ENCODE measurements at regions not wholly inside any gene's neighbourhood (a gene's known extent, or its start where the extent isn't known, plus 50 kb on each side); places are given as distances from the start of the nearest gene placed in this dataset.

DNA sequence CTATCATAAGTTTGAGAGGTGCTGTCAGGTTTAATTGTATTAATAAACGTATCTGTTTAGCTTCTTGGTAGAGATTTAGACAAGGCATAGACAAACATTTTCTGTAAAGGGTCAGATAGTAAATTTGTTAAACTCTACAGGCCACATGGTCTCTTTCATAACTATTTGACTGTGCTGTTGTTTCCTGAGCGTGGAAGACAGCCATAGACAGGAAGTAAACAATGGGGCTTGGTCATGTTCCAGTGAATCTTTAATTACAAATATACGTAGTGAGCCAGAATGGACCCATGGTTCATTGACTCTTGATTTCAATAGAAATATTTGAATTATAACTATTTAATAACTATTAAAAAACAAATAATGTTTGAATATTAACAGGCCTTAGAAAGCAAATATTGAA lies 451.1 kb downstream of the SH2D4B start:
- TF ChIP-seq EP300 (IDR thresholded peaks at IDR 0.05), result no peak
- TF ChIP-seq POLR2A (IDR thresholded peaks at IDR 0.05), result no peak

Measured in stomach (tissue), 4 donors.